GM21423 (cell line): ENCODE measurements at regions not wholly inside any gene's neighbourhood (a gene's known extent, or its start where the extent isn't known, plus 50 kb on each side); places are given as distances from the start of the nearest gene placed in this dataset.

Experiments
- ATAC-seq: cut with Tn5 transposase; IDR thresholded peaks from one replicate; pipeline ENCODE4 v1.9.1; 2021; ENCODE audit warnings: mild to moderate bottlenecking, moderate library complexity; ENCODE audit not compliant: unreplicated experiment

- no peak for ATAC-seq
Observed at GRCh38 chr4:32261196-32261595, 1541.0 kb downstream of the PCDH7 start.

GRCh38 chr4:32268863-32269262, 1548.7 kb downstream of the PCDH7 start:
- ATAC-seq, result no peak

DNA sequence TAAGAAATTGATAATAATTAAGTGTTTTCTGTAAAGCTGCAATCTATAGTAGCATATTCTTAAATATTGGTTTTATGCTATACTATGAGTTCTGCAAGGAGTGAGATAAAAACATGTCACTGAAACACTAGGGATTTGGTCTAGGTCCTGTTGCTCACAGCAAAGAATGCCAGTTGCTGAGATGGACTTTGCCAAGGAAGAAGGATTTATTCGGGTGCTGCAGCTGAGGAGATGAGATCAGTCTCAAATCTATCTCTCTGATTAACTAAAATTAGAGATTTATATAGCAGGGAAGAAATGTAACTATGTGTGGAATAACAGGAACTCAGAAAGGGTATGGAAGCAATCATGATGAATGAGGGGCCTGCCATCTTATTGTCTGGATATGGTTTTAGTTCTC, 1569.9 kb downstream of the PCDH7 start:
- no peak for ATAC-seq

GRCh38 chr4:32318926-32319325, 1598.8 kb downstream of the PCDH7 start:
- ATAC-seq, result no peak

- ATAC-seq, result no peak
Observed at GRCh38 chr4:32321421-32321820, 1601.3 kb downstream of the PCDH7 start.

- ATAC-seq, result no peak
Observed at GRCh38 chr4:32334759-32335158, 1614.6 kb downstream of the PCDH7 start.

DNA sequence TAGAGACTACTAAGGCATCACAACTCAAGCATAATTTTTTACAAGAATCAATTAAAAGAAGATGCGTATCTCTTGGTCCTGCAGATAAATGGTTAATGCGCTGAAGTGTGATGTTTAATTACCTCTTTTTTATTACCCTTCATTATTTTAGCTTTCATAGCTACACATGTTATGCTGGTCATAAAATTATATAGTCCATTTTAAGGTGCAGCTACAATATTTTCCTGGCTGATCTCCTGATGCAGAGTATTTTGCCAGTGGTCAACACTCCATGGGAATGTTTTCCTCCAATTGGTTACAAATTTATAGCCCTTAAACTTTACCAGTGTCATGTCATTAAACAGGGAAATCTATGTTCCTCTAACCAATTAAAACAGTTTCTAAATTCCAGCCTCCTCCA, 1617.2 kb downstream of the PCDH7 start:
- no peak for ATAC-seq

GRCh38 chr4:32340591-32340990, 1620.4 kb downstream of the PCDH7 start:
- no peak for ATAC-seq

GRCh38 chr4:32341342-32341741, 1621.2 kb downstream of the PCDH7 start:
- ATAC-seq, result no peak

DNA sequence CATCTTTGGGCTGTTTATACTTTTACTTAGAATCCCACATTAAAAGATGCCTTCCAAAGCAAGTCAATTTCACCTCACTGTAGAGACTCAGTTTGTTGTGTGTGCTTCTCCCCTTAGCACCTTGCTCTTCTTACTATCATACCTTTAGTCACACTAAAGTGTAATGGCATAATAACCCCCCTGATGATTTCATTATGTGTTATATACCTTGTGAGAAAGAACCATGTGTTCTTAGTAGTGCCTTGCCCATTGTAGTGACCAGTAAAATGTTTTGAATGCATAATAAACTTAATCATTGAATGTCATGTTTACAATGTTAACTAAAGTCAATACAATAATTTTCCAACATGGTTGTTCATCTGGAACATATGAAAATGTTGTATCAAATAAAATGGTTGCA, 1621.9 kb downstream of the PCDH7 start:
- ATAC-seq, result no peak

DNA sequence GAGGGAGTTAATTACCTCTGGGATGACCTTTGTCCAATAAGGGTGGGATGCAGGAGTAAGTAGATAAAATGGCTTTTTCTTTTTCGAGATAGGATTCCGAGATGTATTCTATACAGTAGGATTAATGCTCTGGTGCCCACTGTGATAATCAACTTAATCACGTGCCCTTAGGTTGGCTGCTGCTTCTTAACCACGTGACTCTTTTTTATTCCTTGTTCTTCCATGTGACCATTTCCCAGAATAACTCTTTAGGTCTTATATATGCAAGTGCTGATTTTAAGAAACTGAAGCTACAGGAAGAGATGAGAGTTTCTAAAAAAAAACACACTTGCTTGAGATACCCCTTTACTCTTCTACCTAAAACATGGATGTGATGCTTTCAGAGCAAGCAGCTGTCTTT, 1628.9 kb downstream of the PCDH7 start:
- no peak for ATAC-seq

GRCh38 chr4:32374206-32374605, 1654.0 kb downstream of the PCDH7 start:
- ATAC-seq, result no peak

DNA sequence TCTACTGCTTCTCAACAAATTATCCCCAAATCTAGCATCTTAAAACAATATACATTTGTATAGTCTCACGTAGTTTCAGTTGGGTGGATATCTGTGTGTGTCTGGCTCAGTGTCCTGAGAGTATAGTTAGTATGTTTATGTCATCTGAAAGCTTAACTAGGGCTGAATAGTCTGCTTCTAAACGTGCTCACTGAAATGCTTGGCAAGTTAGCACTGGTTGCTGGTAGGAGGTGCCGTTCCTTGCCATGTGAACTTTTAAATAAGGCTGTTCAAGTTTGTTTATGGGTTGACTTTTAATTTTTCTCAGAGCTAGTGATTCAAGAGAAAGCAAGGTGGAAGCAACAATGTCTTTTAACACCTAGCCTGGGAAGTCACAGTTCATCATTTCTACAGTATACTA, 1673.6 kb downstream of the PCDH7 start:
- ATAC-seq, result no peak

DNA sequence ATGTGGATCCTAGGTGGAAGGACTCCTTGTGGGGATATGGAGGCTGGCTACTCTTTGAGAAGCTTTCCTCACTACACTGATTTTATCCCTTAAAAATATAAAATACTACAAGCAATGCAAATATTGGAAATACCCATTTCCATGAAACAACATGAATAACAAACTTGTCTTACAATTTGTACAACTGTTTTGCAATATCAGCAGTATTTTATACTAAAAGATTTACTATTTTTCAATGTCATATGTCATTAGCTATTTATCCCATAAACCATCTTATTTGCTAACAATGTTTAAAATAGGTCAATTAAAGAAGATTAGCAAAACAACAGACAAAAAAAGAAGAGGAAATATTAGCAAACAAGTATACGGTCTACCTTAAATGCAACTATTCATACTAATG, 1674.1 kb downstream of the PCDH7 start:
- no peak for ATAC-seq

DNA sequence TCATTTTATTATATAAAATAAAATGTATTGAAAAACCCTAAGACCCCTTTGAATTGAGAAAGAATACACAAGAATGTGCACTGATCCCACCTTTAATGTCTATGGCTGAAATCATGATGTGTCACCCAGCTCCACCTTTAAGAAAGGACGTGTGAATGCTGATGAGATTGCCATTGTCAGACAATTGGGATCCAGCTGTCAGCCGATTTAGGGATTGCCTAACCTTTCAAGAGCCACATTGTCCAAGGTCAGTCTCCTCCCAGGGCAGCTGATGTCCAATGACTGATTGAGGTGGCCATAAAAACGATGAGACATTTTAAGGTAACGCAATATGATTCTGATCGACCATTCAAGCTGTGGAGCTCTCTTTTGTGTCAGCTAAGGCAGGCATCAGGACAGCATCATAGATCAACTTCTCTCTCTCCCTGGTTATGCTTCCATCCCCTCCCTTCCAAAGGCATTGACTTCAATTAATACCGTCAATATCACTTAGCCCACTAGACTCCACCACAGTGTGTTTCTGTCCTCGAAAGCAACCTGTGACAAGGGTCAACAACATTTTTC, 1676.4 kb downstream of the PCDH7 start:
- ATAC-seq, result no peak

DNA sequence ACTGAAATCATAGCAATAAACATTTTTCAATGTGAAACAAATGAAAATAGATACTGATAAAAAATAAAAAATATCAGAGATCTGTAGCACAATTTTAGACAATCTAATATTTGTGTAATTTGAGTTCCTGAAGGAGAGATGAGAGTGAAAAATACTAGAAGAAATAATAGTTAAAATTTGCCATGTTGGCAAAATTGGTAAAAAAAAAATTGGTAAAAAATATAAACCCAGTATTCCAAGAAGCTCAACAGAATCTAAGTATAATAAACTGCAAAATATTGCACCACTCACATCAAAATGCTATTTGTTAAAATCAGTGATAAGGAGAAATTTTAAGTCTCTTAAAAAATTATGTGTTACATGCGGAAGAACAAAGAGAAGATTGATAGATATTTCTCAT, 1680.7 kb downstream of the PCDH7 start:
- no peak for ATAC-seq

DNA sequence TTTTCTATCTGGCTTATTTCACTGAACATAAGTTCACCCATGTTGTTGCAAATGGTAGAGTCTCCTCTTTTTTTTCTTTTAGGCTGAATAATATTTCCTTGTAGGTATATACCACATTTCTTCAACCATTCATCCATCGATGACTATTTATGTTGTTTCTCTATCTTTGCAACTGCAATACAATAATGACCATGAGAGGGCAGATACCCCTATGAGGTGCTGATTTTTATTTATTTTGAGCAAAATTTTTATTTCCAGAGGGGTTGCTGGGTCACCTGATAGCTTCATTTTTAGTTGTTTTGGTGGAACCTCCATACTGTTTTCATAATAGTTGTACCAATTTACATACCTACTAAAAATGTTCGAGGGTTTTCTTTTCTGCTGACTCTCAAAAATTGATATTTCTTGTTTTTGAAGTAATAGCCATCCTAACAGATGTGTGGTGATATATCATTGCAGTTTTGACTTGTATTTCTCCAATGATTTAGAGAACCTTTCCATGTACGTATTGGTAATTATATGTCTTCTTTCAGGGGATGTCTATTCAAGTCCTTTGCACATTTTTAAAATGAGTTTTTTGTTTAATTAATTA, 1697.0 kb downstream of the PCDH7 start:
- ATAC-seq, result no peak

- ATAC-seq, result no peak
Observed at GRCh38 chr4:32423267-32423666, 1703.1 kb downstream of the PCDH7 start.

DNA sequence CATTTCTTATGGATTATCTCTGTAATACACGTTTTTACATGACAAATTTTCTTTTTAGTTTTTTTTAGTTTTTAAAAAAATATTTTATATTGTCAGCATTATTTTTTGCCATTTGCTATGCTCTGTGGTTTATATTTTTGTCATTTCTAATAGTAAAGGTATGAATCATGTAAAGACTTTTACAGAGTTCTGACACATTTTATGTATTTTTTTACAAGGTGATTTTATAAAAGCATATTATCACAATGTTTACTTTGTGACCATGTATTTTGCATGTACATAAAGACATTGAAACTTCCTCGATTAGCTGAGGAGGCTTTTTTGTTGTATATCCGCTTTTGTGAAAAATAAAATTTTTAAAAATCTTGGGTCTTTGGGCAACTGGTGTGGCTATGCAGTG, 1705.1 kb downstream of the PCDH7 start:
- no peak for ATAC-seq

DNA sequence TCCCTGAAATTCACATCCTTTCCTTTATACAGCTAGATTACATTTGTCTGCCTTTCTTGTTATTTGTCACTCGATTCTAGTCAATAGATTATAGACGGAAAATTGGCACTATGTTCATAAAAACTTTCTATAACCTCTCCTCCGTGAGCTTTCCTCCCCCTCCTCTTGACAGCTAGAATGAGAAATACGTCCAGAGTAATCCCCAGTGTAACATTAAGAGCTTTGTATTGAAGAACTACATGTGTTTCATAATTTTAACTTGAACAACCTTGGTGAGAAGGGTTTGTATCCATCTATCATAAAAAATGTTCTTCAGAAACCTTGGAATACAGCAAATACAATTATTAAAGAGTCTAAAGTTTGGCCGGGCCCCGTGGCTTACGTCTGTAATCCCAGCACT, 1707.4 kb downstream of the PCDH7 start:
- ATAC-seq, result no peak

DNA sequence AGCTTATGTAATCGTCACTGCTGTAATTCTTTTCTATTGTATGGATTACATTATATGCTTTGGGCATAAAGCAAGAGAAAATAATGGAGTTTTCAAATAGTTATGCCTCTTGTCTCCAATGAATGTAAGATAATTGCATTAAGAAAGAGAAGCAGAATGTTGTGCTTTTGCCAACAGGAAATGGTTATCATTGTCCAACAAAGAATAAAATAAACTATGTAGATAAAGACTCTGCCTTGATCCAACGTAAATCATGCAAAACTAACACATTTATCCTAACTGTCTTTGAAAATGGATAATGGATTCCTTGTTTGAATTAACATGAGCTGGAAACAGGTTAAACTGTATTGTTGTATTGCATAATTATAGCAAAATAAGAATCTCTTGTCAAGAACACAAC, 1709.0 kb downstream of the PCDH7 start:
- ATAC-seq, result no peak

- no peak for ATAC-seq
Observed at GRCh38 chr4:32435308-32435707, 1715.1 kb downstream of the PCDH7 start.

GRCh38 chr4:32436816-32437215, 1716.6 kb downstream of the PCDH7 start:
- no peak for ATAC-seq
